HCT116 (cell line): ENCODE measurements at regions not wholly inside any gene's neighbourhood (a gene's known extent, or its start where the extent isn't known, plus 50 kb on each side); places are given as distances from the start of the nearest gene placed in this dataset.

Experiments used
- CEBPB ChIP-seq: IDR thresholded peaks from 2 replicates; pipeline ENCODE4 v1.6.1; 2012; ENCODE audit warnings: low read depth
- CTCF ChIP-seq, 3 experiments: fragments of 200-600 bp in 1 of 3; sonication (generic) in 1 of 3; IDR thresholded peaks in 2 of 3; conservative IDR thresholded peaks in 1 of 3; 2 replicates each; pipeline ENCODE4 v1.5.1; 2012 to 2017; ENCODE audit warnings: low read depth in 2 of 3, low read length in 2 of 3, antibody characterized with exemption in 1 of 3, borderline replicate concordance in 1 of 3, control low read depth in 1 of 3, mild to moderate bottlenecking in 1 of 3, mixed read lengths in 1 of 3, mixed run types in 1 of 3, moderate library complexity in 1 of 3; ENCODE audit not compliant: insufficient read depth in 1 of 3
- EZH2 ChIP-seq: fragments of 200-600 bp; sonication (generic); IDR thresholded peaks from 2 replicates; pipeline ENCODE4 v1.6.1; 2017; ENCODE audit warnings: antibody characterized with exemption, mixed run types
- POLR2A ChIP-seq: IDR thresholded peaks from 2 replicates; pipeline ENCODE4 v1.7.0; 2011; ENCODE audit warnings: borderline replicate concordance; ENCODE audit not compliant: insufficient read depth, insufficient read length; ENCODE audit errors: extremely low read depth
- POLR2AphosphoS5 ChIP-seq: IDR thresholded peaks from 2 replicates; pipeline ENCODE4 v1.6.1; 2011; ENCODE audit warnings: mild to moderate bottlenecking, low read depth, low read length, moderate library complexity
- RAD21 ChIP-seq: IDR thresholded peaks from 2 replicates; pipeline ENCODE4 v1.6.1; 2012; ENCODE audit warnings: low read depth, mild to moderate bottlenecking
- SIN3A ChIP-seq: IDR thresholded peaks from 2 replicates; pipeline ENCODE4 v1.6.1; 2012; ENCODE audit warnings: low read depth
- SP1 ChIP-seq: IDR thresholded peaks from 2 replicates; pipeline ENCODE4 v1.6.1; 2012; ENCODE audit warnings: low read depth
- TCF7L2 ChIP-seq: IDR thresholded peaks from 2 replicates; pipeline ENCODE4 v1.7.0; 2011; ENCODE audit warnings: borderline replicate concordance, inconsistent platforms; ENCODE audit not compliant: insufficient read depth, insufficient read length; ENCODE audit errors: extremely low read depth
- ZFX ChIP-seq: fragments of 450-650 bp; IDR thresholded peaks from 2 replicates; pipeline ENCODE4 v1.6.1; 2017
- TF ChIP-seq, protein P1 (sequence below): IDR thresholded peaks from 2 replicates; pipeline ENCODE4 v1.6.1; 2012

DNA sequence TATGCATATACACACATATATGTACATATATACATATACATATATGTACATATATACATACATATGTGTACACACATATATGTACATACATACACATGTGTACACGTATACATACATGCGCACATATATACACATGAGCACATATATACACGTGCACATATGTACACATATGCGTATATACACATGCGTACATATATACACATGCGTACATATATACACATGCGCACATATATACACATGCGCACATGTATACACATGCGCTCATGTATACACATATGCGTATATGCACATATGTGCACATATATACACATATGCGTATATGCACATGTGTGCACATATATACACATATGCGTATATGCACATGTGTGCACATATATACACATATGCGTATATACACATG, 353.0 kb downstream of the EDEM1 start:
- TF ChIP-seq CTCF (IDR thresholded peaks at IDR 0.05 in 2 of 3, conservative IDR thresholded peaks at IDR 0.05 in 1 of 3; ENCODE audit: borderline replicate concordance in 1 of 3, insufficient read depth in 1 of 3, low read depth in 2 of 3, low read length in 2 of 3) = no peak
- TF ChIP-seq CEBPB = no peak
- no peak for TF ChIP-seq POLR2A
- no peak for TF ChIP-seq POLR2AphosphoS5
- no peak for TF ChIP-seq SIN3A
- TF ChIP-seq TCF7L2 = no peak
- TF ChIP-seq SP1 = no peak
- TF ChIP-seq RAD21 = no peak
- TF ChIP-seq ZFX = no peak
- no peak for TF ChIP-seq EZH2
- TF ChIP-seq, protein P1, sequence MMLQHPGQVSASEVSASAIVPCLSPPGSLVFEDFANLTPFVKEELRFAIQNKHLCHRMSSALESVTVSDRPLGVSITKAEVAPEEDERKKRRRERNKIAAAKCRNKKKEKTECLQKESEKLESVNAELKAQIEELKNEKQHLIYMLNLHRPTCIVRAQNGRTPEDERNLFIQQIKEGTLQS = no peak
